GM23248 (cell line): ENCODE measurements at regions not wholly inside any gene's neighbourhood (a gene's known extent, or its start where the extent isn't known, plus 50 kb on each side); places are given as distances from the start of the nearest gene placed in this dataset.

Experiments used
- DNase-seq: peaks from one replicate; pipeline ENCODE4 v3.0.0-alpha.2; 2015
- H2AFZ ChIP-seq: fragments of 200-600 bp; sonication (generic); 2 replicates; pipeline ENCODE4 v1.6.1; 2016; ENCODE audit warnings: antibody characterized with exemption
- H3F3A ChIP-seq: fragments of 200-600 bp; sonication (generic); 2 replicates; pipeline ENCODE4 v1.6.1; 2016; ENCODE audit warnings: mild to moderate bottlenecking, antibody characterized with exemption, mixed run types; ENCODE audit not compliant: insufficient read depth
- H3K27ac ChIP-seq: fragments of 200-600 bp; sonication (generic); 2 replicates; pipeline ENCODE4 v1.5.1; 2016; ENCODE audit warnings: mild to moderate bottlenecking
- H3K27me3 ChIP-seq: fragments of 200-600 bp; sonication (generic); replicated peaks from 2 replicates; pipeline ENCODE4 v1.6.1; 2016; ENCODE audit warnings: mild to moderate bottlenecking; ENCODE audit not compliant: insufficient read depth
- H3K36me3 ChIP-seq: fragments of 200-600 bp; sonication (generic); 2 replicates; pipeline ENCODE4 v1.6.1; 2016; ENCODE audit warnings: low read depth, mild to moderate bottlenecking
- H3K4me1 ChIP-seq: fragments of 200-600 bp; sonication (generic); 2 replicates; pipeline ENCODE4 v1.6.1; 2016; ENCODE audit warnings: mild to moderate bottlenecking; ENCODE audit not compliant: insufficient read depth
- H3K4me2 ChIP-seq: fragments of 200-600 bp; sonication (generic); one replicate; pipeline ENCODE4 v1.6.1; 2016; ENCODE audit warnings: mild to moderate bottlenecking; ENCODE audit not compliant: unreplicated experiment
- H3K4me3 ChIP-seq: fragments of 200-600 bp; sonication (generic); 2 replicates; pipeline ENCODE4 v1.5.1; 2016; ENCODE audit warnings: mild to moderate bottlenecking
- H3K79me2 ChIP-seq: fragments of 200-600 bp; sonication (generic); 2 replicates; pipeline ENCODE4 v1.6.1; 2016; ENCODE audit warnings: mild to moderate bottlenecking; ENCODE audit not compliant: insufficient read depth
- H3K9ac ChIP-seq: fragments of 200-600 bp; sonication (generic); 2 replicates; pipeline ENCODE4 v1.6.1; 2016; ENCODE audit warnings: mild to moderate bottlenecking
- H3K9me2 ChIP-seq: fragments of 200-600 bp; sonication (generic); 2 replicates; pipeline ENCODE4 v1.6.1; 2016; ENCODE audit warnings: mixed run types, mild to moderate bottlenecking, moderate library complexity; ENCODE audit not compliant: insufficient read depth
- H3K9me3 ChIP-seq: fragments of 200-600 bp; sonication (generic); one replicate; pipeline ENCODE4 v1.6.1; 2017; ENCODE audit warnings: low read depth
- H4K20me1 ChIP-seq: fragments of 200-600 bp; sonication (generic); 2 replicates; pipeline ENCODE4 v1.6.0; 2016; ENCODE audit not compliant: insufficient read depth
- EZH2 ChIP-seq: fragments of 200-600 bp; sonication (generic); IDR thresholded peaks from 2 replicates; pipeline ENCODE4 v1.6.1; 2018; ENCODE audit warnings: antibody characterized with exemption, mild to moderate bottlenecking; ENCODE audit not compliant: insufficient read depth, poor library complexity, severe bottlenecking
- EZH2phosphoT487 ChIP-seq: fragments of 200-600 bp; sonication (generic); IDR thresholded peaks from 2 replicates; pipeline ENCODE4 v1.6.1; 2018; ENCODE audit warnings: antibody characterized with exemption, moderate library complexity, mild to moderate bottlenecking, low read depth; ENCODE audit not compliant: insufficient read depth
- WGBS, 2 experiments: methylation state at CpG; one replicate each; pipeline ENCODE4 v1.1.6; 2015 to 2017; ENCODE audit warnings: low lambda C conversion rate in 2 of 2, low coverage in 1 of 2; ENCODE audit errors: missing lambda C conversion rate in 2 of 2; 5-methylcytosine and 5-hydroxymethylcytosine counted together
- in situ Hi-C: fragments of 300-500 bp; cut with MboI; formaldehyde crosslinking; loops from 2 replicates; pipeline ENCODE4 v1.15.0; 2020

GRCh38 chr16:52925143-52925542 is 127.6 kb downstream of the CHD9NB start:
- Histone ChIP-seq H3K27ac (no peak overlapping the region), H4K20me1 (no peaks in the 10 kb centered on the region), H3K27me3 (no peaks in the 10 kb centered on the region), H3F3A (no peaks in the 10 kb centered on the region), H3K79me2 (no peaks in the 10 kb centered on the region), H3K9ac (no peak overlapping the region), H3K9me2 (no peaks in the 10 kb centered on the region), H2AFZ (no peak overlapping the region), H3K9me3 (no peaks in the 10 kb centered on the region), H3K4me1 (no peaks in the 10 kb centered on the region), H3K4me2 (no peak overlapping the region), H3K4me3 (no peak overlapping the region), H3K36me3 (no peaks in the 10 kb centered on the region)
- in situ Hi-C loops: no loop called here
- no peak for DNase-seq
- TF ChIP-seq EZH2phosphoT487 (no peak), EZH2 (no peak)
- WGBS, 2 experiments: 5 to 8% methylated on average over 4 of the region's 4 CpGs

- Histone ChIP-seq H3K9ac (no peak overlapping the region), H3K9me2 (no peaks in the 10 kb centered on the region), H3K9me3 (no peaks in the 10 kb centered on the region), H4K20me1 (no peaks in the 10 kb centered on the region), H3K4me2 (no peak overlapping the region), H3K27ac (no peak overlapping the region), H3K27me3 (no peaks in the 10 kb centered on the region), H3K79me2 (no peaks in the 10 kb centered on the region), H3K36me3 (no peaks in the 10 kb centered on the region), H3K4me1 (no peaks in the 10 kb centered on the region), H2AFZ (no peak overlapping the region), H3F3A (no peaks in the 10 kb centered on the region), H3K4me3 (no peak overlapping the region)
- 18 to 24% methylated on average over 4 of the region's 4 CpGs for WGBS, 2 experiments
- no peak for TF ChIP-seq EZH2
- no peak for TF ChIP-seq EZH2phosphoT487
- in situ Hi-C loops: no loop called here
- DNase-seq: no peak
Observed at GRCh38 chr16:52924162-52924561, 128.5 kb downstream of the CHD9NB start.

GRCh38 chr16:52921104-52921503 is 131.6 kb downstream of the CHD9NB start:
- WGBS, 2 experiments: 42% methylated on average over 8 of the region's 8 CpGs
- Histone ChIP-seq H4K20me1 (no peaks in the 10 kb centered on the region), H3F3A (no peaks in the 10 kb centered on the region), H3K9ac (no peak overlapping the region), H3K36me3 (no peaks in the 10 kb centered on the region), H3K27ac (no peak overlapping the region), H3K9me2 (no peaks in the 10 kb centered on the region), H3K79me2 (no peaks in the 10 kb centered on the region), H3K9me3 (no peaks in the 10 kb centered on the region), H3K4me1 (no peaks in the 10 kb centered on the region), H3K4me2 (no peak overlapping the region), H3K4me3 (no peak overlapping the region), H3K27me3 (no peaks in the 10 kb centered on the region), H2AFZ (no peak overlapping the region)
- no peak for TF ChIP-seq EZH2
- TF ChIP-seq EZH2phosphoT487: no peak
- in situ Hi-C loops: no loop called here
- no peak for DNase-seq

- Histone ChIP-seq H3K4me1 (no peaks in the 10 kb centered on the region), H3K4me3 (no peak overlapping the region), H4K20me1 (no peaks in the 10 kb centered on the region), H3K27me3 (no peaks in the 10 kb centered on the region; the same call in 1 of the 2 replicates), H3K27ac (no peak overlapping the region), H3K9ac (no peak overlapping the region), H3K9me3 (no peaks in the 10 kb centered on the region), H3K36me3 (no peaks in the 10 kb centered on the region), H3F3A (no peaks in the 10 kb centered on the region), H3K9me2 (no peaks in the 10 kb centered on the region), H3K79me2 (no peaks in the 10 kb centered on the region), H3K4me2 (no peak overlapping the region), H2AFZ (no peak overlapping the region)
- 24 to 31% methylated on average over 5 of the region's 5 CpGs for WGBS, 2 experiments
- no peak for DNase-seq
- no peak for TF ChIP-seq EZH2phosphoT487
- TF ChIP-seq EZH2: no peak
- in situ Hi-C loops: no loop called here
Observed at GRCh38 chr16:52920331-52920730, 132.4 kb downstream of the CHD9NB start.

GRCh38 chr16:52914428-52914827 is 138.3 kb downstream of the CHD9NB start:
- no peaks in the 10 kb centered on the region for H4K20me1 ChIP-seq
- no peak for DNase-seq
- no peak overlapping the region for H3K27ac ChIP-seq
- no peak overlapping the region for H3K4me2 ChIP-seq
- 33 to 50% methylated on average over 2 of the region's 2 CpGs for WGBS, 2 experiments
- in situ Hi-C loops: no loop called here
- no peaks in the 10 kb centered on the region for H3K79me2 ChIP-seq
- no peaks in the 10 kb centered on the region for H3K9me2 ChIP-seq
- no peak for TF ChIP-seq EZH2
- TF ChIP-seq EZH2phosphoT487: no peak
- H3K27me3 ChIP-seq: no peaks in the 10 kb centered on the region; the same call in 1 of the 2 replicates
- H2AFZ ChIP-seq: no peak overlapping the region
- H3F3A ChIP-seq: no peaks in the 10 kb centered on the region
- H3K9ac ChIP-seq: no peak overlapping the region
- no peaks in the 10 kb centered on the region for H3K9me3 ChIP-seq
- no peaks in the 10 kb centered on the region for H3K36me3 ChIP-seq
- no peaks in the 10 kb centered on the region for H3K4me1 ChIP-seq
- H3K4me3 ChIP-seq: no peak overlapping the region
